WERI-Rb-1 (cell line): ENCODE measurements at regions not wholly inside any gene's neighbourhood (a gene's known extent, or its start where the extent isn't known, plus 50 kb on each side); places are given as distances from the start of the nearest gene placed in this dataset.

Source experiments
- DNase-seq: peaks from one replicate; pipeline ENCODE4 v3.0.0-alpha.2; 2020
- H3K27ac ChIP-seq: fragments of 250-450 bp; sonication (Bioruptor Pico); 2 replicates; pipeline ENCODE4 v1.5.1; 2020; ENCODE audit warnings: mild to moderate bottlenecking, moderate library complexity
- H3K27me3 ChIP-seq: fragments of 250-450 bp; sonication (Bioruptor Pico); 2 replicates; pipeline ENCODE4 v1.5.1; 2021; ENCODE audit warnings: mild to moderate bottlenecking, low read depth, moderate library complexity; ENCODE audit not compliant: insufficient read depth, severe bottlenecking
- H3K36me3 ChIP-seq: fragments of 250-450 bp; sonication (Bioruptor Pico); 2 replicates; pipeline ENCODE4 v1.5.1; 2020; ENCODE audit warnings: mild to moderate bottlenecking, moderate library complexity
- H3K4me3 ChIP-seq: 2 replicates; pipeline ENCODE4 v1.5.1; 2011; ENCODE audit warnings: low read depth, mild to moderate bottlenecking, control low read depth, low read length
- H3K9me3 ChIP-seq: fragments of 250-450 bp; sonication (Bioruptor Pico); 2 replicates; pipeline ENCODE4 v1.5.1; 2021; ENCODE audit warnings: mild to moderate bottlenecking, moderate library complexity; ENCODE audit not compliant: severe bottlenecking
- CTCF ChIP-seq: IDR thresholded peaks from 2 replicates; pipeline ENCODE4 v1.5.1; 2011; ENCODE audit warnings: low read depth, mild to moderate bottlenecking, control low read depth, inconsistent platforms, low read length

DNA sequence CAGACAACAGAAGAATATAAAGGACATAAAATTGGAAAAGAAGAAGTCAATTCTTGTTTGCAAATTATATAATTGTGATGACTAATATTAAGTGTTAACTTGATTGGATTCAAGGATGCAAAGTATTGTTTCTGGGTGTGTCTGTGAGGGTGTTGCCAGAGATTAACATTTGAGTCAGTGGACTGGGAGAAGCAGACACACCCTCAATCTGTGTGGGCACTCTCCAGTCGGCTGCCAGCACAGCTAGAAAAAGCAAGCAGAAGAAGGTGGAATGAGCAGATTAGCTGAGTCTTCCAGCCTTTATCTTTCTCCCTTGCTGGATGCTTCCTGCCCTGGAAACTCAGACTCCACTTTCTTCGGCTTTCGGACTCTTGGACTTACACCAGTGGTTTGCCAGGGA is 51.7 kb downstream of the UBE2NL start:
- Histone ChIP-seq H3K27me3 (peaks cover 20% of the 10 kb centered on the region), H3K36me3 (no peaks in the 10 kb centered on the region), H3K27ac (no peak overlapping the region), H3K4me3 (no peak overlapping the region), H3K9me3 (no peaks in the 10 kb centered on the region)
- no peak for TF ChIP-seq CTCF
- no peak for DNase-seq

- no peak for TF ChIP-seq CTCF
- H3K4me3 ChIP-seq: no peak overlapping the region
- H3K9me3 ChIP-seq: no peaks in the 10 kb centered on the region
Observed at GRCh38 chrX:143940119-143940518, 56.2 kb downstream of the UBE2NL start.

GRCh38 chrX:143945171-143945570 is 61.3 kb downstream of the UBE2NL start:
- H3K36me3 ChIP-seq: no peaks in the 10 kb centered on the region
- no peak for DNase-seq
- peaks cover 2% of the 10 kb centered on the region for H3K27me3 ChIP-seq
- TF ChIP-seq CTCF: no peak
- H3K4me3 ChIP-seq: no peak overlapping the region
- no peaks in the 10 kb centered on the region for H3K9me3 ChIP-seq
- no peak overlapping the region for H3K27ac ChIP-seq

More at GRCh38 chrX:143940119-143940518, 56.2 kb downstream of the UBE2NL start:
- Histone ChIP-seq H3K27ac (no peak overlapping the region), H3K27me3 (peaks cover 8% of the 10 kb centered on the region), H3K36me3 (no peaks in the 10 kb centered on the region)
- no peak for DNase-seq

DNA sequence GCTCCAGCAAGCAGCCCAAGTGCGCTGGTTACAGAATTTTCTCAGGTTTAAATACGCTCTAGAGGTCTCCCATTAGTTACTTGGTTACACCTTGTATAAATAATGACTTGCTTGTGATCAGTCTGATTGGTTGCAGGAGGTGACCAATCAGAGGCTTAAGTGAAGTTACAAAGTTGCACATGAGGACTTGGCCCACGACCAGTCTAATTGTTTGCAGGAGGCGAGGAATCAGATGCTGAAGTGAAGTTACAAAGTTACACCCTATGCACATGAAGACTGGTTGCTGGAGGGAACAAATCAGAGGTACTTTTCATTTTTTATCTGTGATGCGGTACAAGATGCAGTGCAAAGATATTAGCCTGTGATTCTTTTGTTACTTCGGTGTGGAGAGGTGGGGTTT is 80.7 kb downstream of the UBE2NL start:
- no peak for DNase-seq
- Histone ChIP-seq H3K9me3 (no peaks in the 10 kb centered on the region), H3K27me3 (peaks cover 18% of the 10 kb centered on the region), H3K36me3 (no peaks in the 10 kb centered on the region), H3K4me3 (no peak overlapping the region), H3K27ac (no peak overlapping the region)
- no peak for TF ChIP-seq CTCF

DNA sequence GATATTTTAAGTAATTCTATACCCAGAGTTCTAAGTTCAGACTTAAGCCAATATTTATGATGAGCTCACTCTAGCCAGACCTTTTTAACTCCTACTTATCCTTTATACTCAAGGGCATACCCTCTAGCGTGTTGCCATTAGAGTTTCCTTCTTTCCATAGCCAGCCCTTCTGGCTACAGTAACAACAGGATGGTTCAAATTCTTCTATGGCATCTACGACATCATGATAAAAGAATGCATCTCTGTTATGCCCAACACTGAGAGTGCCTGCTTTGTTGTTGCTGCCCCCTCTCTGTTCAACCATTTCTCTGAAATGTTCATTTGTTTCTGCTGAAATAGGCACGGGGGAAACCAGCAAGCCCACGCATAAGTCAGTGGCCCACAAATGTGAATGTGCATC is 104.5 kb downstream of the UBE2NL start:
- H3K27ac ChIP-seq: no peak overlapping the region
- no peak overlapping the region for H3K4me3 ChIP-seq
- H3K27me3 ChIP-seq: no peaks in the 10 kb centered on the region
- DNase-seq: no peak
- no peak for TF ChIP-seq CTCF
- H3K9me3 ChIP-seq: no peaks in the 10 kb centered on the region
- no peaks in the 10 kb centered on the region for H3K36me3 ChIP-seq

DNA sequence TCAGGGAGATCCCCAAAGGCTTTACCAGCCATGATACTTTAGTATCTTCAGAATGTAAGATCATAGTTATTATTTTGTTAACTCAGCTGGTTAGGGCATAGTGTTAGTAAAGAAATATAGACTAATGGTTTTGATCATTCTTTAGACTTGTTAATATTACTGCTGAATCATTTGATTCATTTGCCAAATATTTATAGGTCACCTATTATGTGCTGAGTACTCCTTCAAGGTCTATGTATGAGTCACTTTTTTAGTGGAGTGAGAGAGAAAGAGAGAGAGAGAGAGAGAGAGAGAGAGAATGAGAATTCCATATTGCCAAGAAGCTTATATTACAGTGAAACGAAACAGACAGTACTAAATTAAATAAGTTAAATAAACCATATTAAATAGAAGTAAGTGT is 110.3 kb downstream of the UBE2NL start:
- Histone ChIP-seq H3K27ac (no peak overlapping the region), H3K4me3 (no peak overlapping the region), H3K27me3 (no peaks in the 10 kb centered on the region), H3K9me3 (no peaks in the 10 kb centered on the region), H3K36me3 (no peaks in the 10 kb centered on the region)
- no peak for DNase-seq
- no peak for TF ChIP-seq CTCF
